H9 (cell line): ENCODE measurements at regions not wholly inside any gene's neighbourhood (a gene's known extent, or its start where the extent isn't known, plus 50 kb on each side); places are given as distances from the start of the nearest gene placed in this dataset.

Source experiments
- DNase-seq: peaks from one replicate; pipeline ENCODE4 v3.0.0-alpha.2; 2017
- H2AFZ ChIP-seq: one replicate; pipeline ENCODE4 v1.6.1; 2013; ENCODE audit warnings: mild to moderate bottlenecking, low read length, control low read depth, moderate library complexity
- H2AK5ac ChIP-seq: 2 replicates; pipeline ENCODE4 v1.6.1; 2013; ENCODE audit warnings: low read length, control low read depth, mixed read lengths; ENCODE audit not compliant: insufficient read length
- H2BK120ac ChIP-seq: one replicate; pipeline ENCODE4 v1.6.1; 2013; ENCODE audit warnings: low read depth, mild to moderate bottlenecking, low read length, control low read depth, inconsistent platforms; ENCODE audit not compliant: poor library complexity, severe bottlenecking
- H2BK12ac ChIP-seq: 2 replicates; pipeline ENCODE4 v1.6.1; 2013; ENCODE audit warnings: low read length, control low read depth, mixed read lengths, low read depth; ENCODE audit not compliant: insufficient read length
- H2BK15ac ChIP-seq: 2 replicates; pipeline ENCODE4 v1.6.1; 2013; ENCODE audit warnings: low read depth, low read length, control low read depth
- H2BK20ac ChIP-seq: one replicate; pipeline ENCODE4 v1.6.1; 2013; ENCODE audit warnings: low read depth, mild to moderate bottlenecking, low read length, control low read depth, inconsistent platforms; ENCODE audit not compliant: poor library complexity, severe bottlenecking
- H2BK5ac ChIP-seq: 2 replicates; pipeline ENCODE4 v1.6.1; 2013; ENCODE audit warnings: low read length, control low read depth, mixed read lengths; ENCODE audit not compliant: insufficient read length
- H3K14ac ChIP-seq: 2 replicates; pipeline ENCODE4 v1.6.1; 2013; ENCODE audit warnings: low read length, control low read depth; ENCODE audit not compliant: insufficient read depth
- H3K18ac ChIP-seq: 2 replicates; pipeline ENCODE4 v1.6.1; 2013; ENCODE audit warnings: low read depth, mild to moderate bottlenecking, mixed read lengths, low read length, control low read depth; ENCODE audit not compliant: insufficient read length
- H3K23ac ChIP-seq: 2 replicates; pipeline ENCODE4 v1.6.1; 2013; ENCODE audit warnings: low read length, control low read depth, mixed read lengths, low read depth; ENCODE audit not compliant: insufficient read length
- H3K23me2 ChIP-seq: 2 replicates; pipeline ENCODE4 v1.6.1; 2013; ENCODE audit warnings: low read depth, mild to moderate bottlenecking, mixed read lengths, low read length, control low read depth; ENCODE audit not compliant: insufficient read length, poor library complexity, severe bottlenecking
- H3K27ac ChIP-seq: 2 replicates; pipeline ENCODE4 v1.5.1; 2013; ENCODE audit warnings: low read length, control low read depth, mixed read lengths, low read depth; ENCODE audit not compliant: insufficient read length
- H3K27me3 ChIP-seq: 2 replicates; pipeline ENCODE4 v1.6.1; 2013; ENCODE audit warnings: low read length, control low read depth, inconsistent platforms; ENCODE audit not compliant: insufficient read depth
- H3K4ac ChIP-seq: 2 replicates; pipeline ENCODE4 v1.6.1; 2013; ENCODE audit warnings: low read depth, mild to moderate bottlenecking, control low read depth, inconsistent platforms, low read length, moderate library complexity
- H3K4me1 ChIP-seq: 2 replicates; pipeline ENCODE4 v1.6.1; 2013; ENCODE audit warnings: low read length, control low read depth, inconsistent platforms; ENCODE audit not compliant: insufficient read depth
- H3K4me2 ChIP-seq: 2 replicates; pipeline ENCODE4 v1.6.1; 2013; ENCODE audit warnings: low read length, control low read depth, mixed read lengths; ENCODE audit not compliant: insufficient read length, insufficient read depth
- H3K56ac ChIP-seq: 2 replicates; pipeline ENCODE4 v1.6.1; 2013; ENCODE audit warnings: low read depth, mild to moderate bottlenecking, mixed read lengths, low read length, control low read depth; ENCODE audit not compliant: insufficient read length
- H3K79me1 ChIP-seq: 2 replicates; pipeline ENCODE4 v1.6.1; 2013; ENCODE audit warnings: low read depth, mild to moderate bottlenecking, moderate library complexity, low read length, control low read depth, inconsistent platforms; ENCODE audit not compliant: insufficient read depth, poor library complexity, severe bottlenecking
- H3K79me2 ChIP-seq: 2 replicates; pipeline ENCODE4 v1.6.1; 2013; ENCODE audit warnings: low read length, control low read depth, inconsistent platforms; ENCODE audit not compliant: insufficient read depth
- H3K9ac ChIP-seq: 2 replicates; pipeline ENCODE4 v1.6.1; 2013; ENCODE audit warnings: low read length, control low read depth, mixed read lengths; ENCODE audit not compliant: insufficient read length; ENCODE audit errors: extremely low read depth
- H3K9me3 ChIP-seq: one replicate; pipeline ENCODE4 v1.6.1; 2013; ENCODE audit warnings: low read depth, low read length, inconsistent platforms; ENCODE audit not compliant: control insufficient read depth
- H3T11ph ChIP-seq: one replicate; pipeline ENCODE4 v1.6.1; 2013; ENCODE audit warnings: mild to moderate bottlenecking, low read length, control low read depth, inconsistent platforms
- H4K20me1 ChIP-seq: one replicate; pipeline ENCODE4 v1.6.1; 2013; ENCODE audit not compliant: control insufficient read depth, insufficient read length, insufficient read depth
- H4K5ac ChIP-seq: 2 replicates; pipeline ENCODE4 v1.6.1; 2013; ENCODE audit warnings: low read depth, mild to moderate bottlenecking, mixed read lengths, low read length, control low read depth; ENCODE audit not compliant: insufficient read length
- H4K8ac ChIP-seq: replicated peaks from 2 replicates; pipeline ENCODE4 v1.6.1; 2013; ENCODE audit warnings: low read length, control low read depth, mixed read lengths, low read depth; ENCODE audit not compliant: insufficient read length
- H4K91ac ChIP-seq: 2 replicates; pipeline ENCODE4 v1.6.1; 2013; ENCODE audit warnings: low read depth, mild to moderate bottlenecking, moderate library complexity, mixed read lengths, low read length, control low read depth; ENCODE audit not compliant: insufficient read length
- H3K27ac Mint-ChIP-seq, 3 experiments: 2 replicates in 2 of 3; 3 replicates in 1 of 3; pipeline ENCODE4 v1.8.0; 2020 to 2021; ENCODE audit warnings: mixed read lengths in 3 of 3, mild to moderate bottlenecking in 1 of 3, moderate library complexity in 1 of 3
- H3K27me3 Mint-ChIP-seq: 2 replicates; pipeline ENCODE4 v1.8.0; 2021; ENCODE audit warnings: low read depth, mild to moderate bottlenecking, moderate library complexity, mixed read lengths
- H3K36me3 Mint-ChIP-seq, 3 experiments: 2 replicates in 2 of 3; 3 replicates in 1 of 3; pipeline ENCODE4 v1.8.0; 2020 to 2021; ENCODE audit warnings: low read depth in 3 of 3, mixed read lengths in 3 of 3; ENCODE audit not compliant: insufficient read depth in 1 of 3
- H3K4me1 Mint-ChIP-seq, 2 experiments: 2 replicates each; pipeline ENCODE4 v1.8.0; 2020; ENCODE audit warnings: mixed read lengths in 2 of 2
- H3K4me3 Mint-ChIP-seq, 2 experiments: 2 replicates in 1 of 2; 3 replicates in 1 of 2; pipeline ENCODE4 v1.8.0; 2020 to 2021; ENCODE audit warnings: mild to moderate bottlenecking in 2 of 2, mixed read lengths in 2 of 2, moderate library complexity in 1 of 2
- H3K9me3 Mint-ChIP-seq, 2 experiments: 2 replicates in 1 of 2; 3 replicates in 1 of 2; pipeline ENCODE4 v1.8.0; 2020; ENCODE audit warnings: mild to moderate bottlenecking in 2 of 2, mixed read lengths in 2 of 2, moderate library complexity in 1 of 2
- WGBS: extraction: QIAGEN DNeasy Blood & Tissue Kit; methylation state at CpG from one replicate; pipeline ENCODE4 v1.1.7; 2013; ENCODE audit warnings: missing lambda C conversion rate, low lambda C conversion rate, mixed read lengths; ENCODE audit not compliant: insufficient read length; ENCODE audit errors: extremely low coverage; 5-methylcytosine and 5-hydroxymethylcytosine counted together
- TF ChIP-seq, protein P1 (sequence below): fragments of 200-600 bp; sonication (generic); conservative IDR thresholded peaks from 3 replicates; pipeline ENCODE4 v1.8.0; 2021; ENCODE audit warnings: antibody characterized with exemption, mild to moderate bottlenecking

DNA sequence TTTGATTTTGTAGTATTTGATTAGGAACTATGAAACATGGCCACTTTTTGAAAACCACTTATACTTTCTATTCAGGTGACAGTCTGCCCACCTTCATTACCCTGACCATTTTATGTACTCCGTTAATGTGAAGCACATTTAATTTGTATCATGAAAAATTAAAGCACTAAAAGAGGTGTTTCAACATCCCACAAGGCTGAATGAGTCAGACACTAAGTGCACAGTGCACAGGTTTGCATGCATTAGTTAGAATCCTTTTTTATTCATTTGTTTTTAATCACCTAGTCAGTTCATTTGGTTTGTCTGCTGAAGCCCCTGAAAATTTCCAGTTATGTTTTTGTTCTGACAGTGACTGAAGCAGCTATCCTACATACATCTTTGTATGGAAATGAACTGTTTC, 271.0 kb downstream of the SLITRK5 start:
- Histone ChIP-seq H2AK5ac (no peak overlapping the region), H3K27ac (no peak overlapping the region), H3K9ac (no peak overlapping the region), H2BK20ac (no peak overlapping the region), H3K79me1 (no peaks in the 10 kb centered on the region), H2BK5ac (no peak overlapping the region), H3K4me1 (no peaks in the 10 kb centered on the region), H3K9me3 (no peaks in the 10 kb centered on the region), H3T11ph (no peak overlapping the region), H3K23me2 (no peaks in the 10 kb centered on the region), H3K23ac (no peak overlapping the region), H2BK15ac (no peak overlapping the region), H2AFZ (no peak overlapping the region), H3K79me2 (no peaks in the 10 kb centered on the region), H4K91ac (no peak overlapping the region), H3K27me3 (no peaks in the 10 kb centered on the region), H4K20me1 (no peaks in the 10 kb centered on the region), H3K14ac (no peak overlapping the region), H3K18ac (no peak overlapping the region), H3K4me2 (no peak overlapping the region), H3K56ac (no peak overlapping the region), H4K5ac (no peak overlapping the region), H3K4ac (no peak overlapping the region), H2BK12ac (no peak overlapping the region), H2BK120ac (no peak overlapping the region), H4K8ac (no peak overlapping the region)
- peaks cover 0 to 5% of the 10 kb centered on the region in 2 experiments; a peak in 2 of 5 replicates for H3K9me3 Mint-ChIP-seq
- no peaks in the 10 kb centered on the region for H3K36me3 Mint-ChIP-seq
- H3K27ac Mint-ChIP-seq, result no peak overlapping the region; a peak in 1 of 7 replicates
- no peak for DNase-seq
- TF ChIP-seq, protein P1, sequence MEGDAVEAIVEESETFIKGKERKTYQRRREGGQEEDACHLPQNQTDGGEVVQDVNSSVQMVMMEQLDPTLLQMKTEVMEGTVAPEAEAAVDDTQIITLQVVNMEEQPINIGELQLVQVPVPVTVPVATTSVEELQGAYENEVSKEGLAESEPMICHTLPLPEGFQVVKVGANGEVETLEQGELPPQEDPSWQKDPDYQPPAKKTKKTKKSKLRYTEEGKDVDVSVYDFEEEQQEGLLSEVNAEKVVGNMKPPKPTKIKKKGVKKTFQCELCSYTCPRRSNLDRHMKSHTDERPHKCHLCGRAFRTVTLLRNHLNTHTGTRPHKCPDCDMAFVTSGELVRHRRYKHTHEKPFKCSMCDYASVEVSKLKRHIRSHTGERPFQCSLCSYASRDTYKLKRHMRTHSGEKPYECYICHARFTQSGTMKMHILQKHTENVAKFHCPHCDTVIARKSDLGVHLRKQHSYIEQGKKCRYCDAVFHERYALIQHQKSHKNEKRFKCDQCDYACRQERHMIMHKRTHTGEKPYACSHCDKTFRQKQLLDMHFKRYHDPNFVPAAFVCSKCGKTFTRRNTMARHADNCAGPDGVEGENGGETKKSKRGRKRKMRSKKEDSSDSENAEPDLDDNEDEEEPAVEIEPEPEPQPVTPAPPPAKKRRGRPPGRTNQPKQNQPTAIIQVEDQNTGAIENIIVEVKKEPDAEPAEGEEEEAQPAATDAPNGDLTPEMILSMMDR, result no peak
- WGBS, result no CpG with 5 or more reads among the region's 1 CpG
- H3K4me1 Mint-ChIP-seq, result no peaks in the 10 kb centered on the region
- no peaks in the 10 kb centered on the region for H3K27me3 Mint-ChIP-seq
- no peak overlapping the region for H3K4me3 Mint-ChIP-seq
